Activated CD4-positive, alpha-beta T cell treated with anti-CD3 and anti-CD28 coated beads for 36 hours (primary cell): ENCODE measurements at regions not wholly inside any gene's neighbourhood (a gene's known extent, or its start where the extent isn't known, plus 50 kb on each side); places are given as distances from the start of the nearest gene placed in this dataset.

Source experiments
- ATAC-seq: fragments of 200-7000 bp; cut with Tn5 transposase; one replicate; pipeline ENCODE4 v1.10.0; 2021; ENCODE audit warnings: mild to moderate bottlenecking, moderate library complexity
- CTCF ChIA-PET: fragments of 350-600 bp; sonication (Branson Sonifier 250); formaldehyde crosslinking; loops from one replicate; lab custom pipeline; 2021; ENCODE audit warnings: antibody characterized with exemption; lab: Charles Lee
- POLR2A ChIA-PET: fragments of 350-600 bp; sonication (Branson Sonifier 250); formaldehyde crosslinking; loops from one replicate; lab custom pipeline; 2021; ENCODE audit warnings: antibody characterized with exemption, inconsistent platforms; lab: Charles Lee
- DNase-seq: peaks from one replicate; pipeline ENCODE4 v3.0.0-alpha.2; 2020
- H3K27ac Mint-ChIP-seq: one replicate; pipeline ENCODE4 v1.8.0; 2021; ENCODE audit warnings: mixed read lengths
- H3K27me3 Mint-ChIP-seq: one replicate; pipeline ENCODE4 v1.8.0; 2021; ENCODE audit warnings: mixed read lengths
- H3K36me3 Mint-ChIP-seq: one replicate; pipeline ENCODE4 v1.8.0; 2021; ENCODE audit warnings: low read depth, mixed read lengths
- H3K4me1 Mint-ChIP-seq: one replicate; pipeline ENCODE4 v1.8.0; 2021; ENCODE audit warnings: mixed read lengths
- H3K4me3 Mint-ChIP-seq: one replicate; pipeline ENCODE4 v1.8.0; 2021; ENCODE audit warnings: mild to moderate bottlenecking, moderate library complexity, mixed read lengths
- H3K9me3 Mint-ChIP-seq: one replicate; pipeline ENCODE4 v1.8.0; 2021; ENCODE audit warnings: low read depth, mixed read lengths
- intact Hi-C, 2 experiments: fragments of 100-400 bp; cut with DNase I in 1 of 2; cut with micrococcal nuclease in 1 of 2; formaldehyde crosslinking; loops; one replicate each; pipeline versions ENCODE4 v1.14.2 to v1.15.1; 2022 to 2024; cut with DNase I, micrococcal nuclease

DNA sequence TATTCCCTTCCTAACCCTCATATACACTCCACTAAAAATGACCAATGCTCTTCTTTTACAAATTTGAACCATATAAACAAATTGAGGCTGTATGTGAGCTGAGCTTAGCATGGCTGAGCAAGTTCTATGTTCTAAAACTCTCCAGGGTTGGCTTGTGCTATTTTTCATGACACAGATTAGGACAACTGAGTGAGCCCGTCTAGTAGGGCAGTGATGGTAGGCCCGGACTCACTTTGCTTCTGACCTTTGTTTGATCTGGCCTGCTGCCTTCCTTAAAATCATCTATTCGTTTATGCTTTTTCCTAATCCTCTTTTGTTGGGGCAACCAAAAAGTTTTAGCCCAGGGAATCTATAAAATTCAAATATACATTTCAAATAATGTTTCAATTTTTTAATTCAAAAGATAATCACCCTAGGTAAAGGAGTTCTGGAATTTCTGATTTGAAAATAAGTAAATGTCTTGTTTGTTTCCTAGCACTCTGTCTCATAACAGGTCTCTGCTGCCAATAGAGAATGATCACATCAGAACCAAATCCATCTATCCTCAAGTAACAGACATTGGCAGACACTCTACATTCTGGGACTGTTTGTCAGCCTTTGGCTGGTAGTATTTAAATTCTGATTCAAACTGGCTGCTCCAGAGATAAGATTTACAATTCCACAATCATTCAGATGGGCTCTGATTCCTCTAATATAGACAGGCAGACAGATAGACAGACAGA lies 217.0 kb upstream of the TARS1 start:
- Mint-ChIP-seq H3K4me1 (no peaks in the 10 kb centered on the region), H3K27ac (no peak overlapping the region)
- no peak for ATAC-seq

DNA sequence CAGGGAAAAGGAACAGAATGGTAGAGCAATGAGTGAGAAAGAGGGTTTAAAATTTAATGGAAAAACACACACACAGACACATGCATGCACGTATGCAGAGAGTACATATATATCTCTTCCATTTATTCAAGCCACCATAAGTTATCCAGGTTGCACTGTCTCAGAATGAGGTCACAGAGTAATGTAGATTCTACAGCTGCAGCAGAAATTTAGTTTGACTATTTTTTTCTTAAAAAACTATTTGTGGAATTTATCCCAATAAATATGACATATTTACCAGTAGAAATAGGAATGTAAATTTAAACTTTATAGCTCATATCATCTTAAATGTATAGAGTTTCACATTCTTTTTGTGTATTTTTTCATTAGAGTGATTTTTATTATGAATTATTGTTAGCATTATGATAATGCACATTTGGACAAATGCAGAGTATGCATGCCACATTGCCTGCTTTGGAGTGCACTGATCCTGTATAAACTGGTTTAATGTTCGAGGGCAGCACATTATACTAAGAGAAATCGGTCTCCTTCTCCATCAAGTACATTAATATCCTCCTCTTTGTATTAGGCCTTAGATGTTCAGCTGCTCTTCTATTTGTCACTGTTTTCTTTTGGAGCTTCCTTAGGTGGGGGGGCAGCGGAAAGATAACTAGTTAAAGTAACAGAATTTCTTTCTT lies 216.3 kb upstream of the TARS1 start:
- CTCF ChIA-PET, result interaction anchor here (0.6 kb wide), 1 partner anchor 337 kb away, joined by 3 read pairs; no protein-coding TSS in a partner anchor
- H3K9me3 Mint-ChIP-seq, result peaks cover 3% of the 10 kb centered on the region
- H3K4me1 Mint-ChIP-seq, result no peaks in the 10 kb centered on the region
- DNase-seq (no peak), ATAC-seq (no peak)
- H3K27me3 Mint-ChIP-seq, result no peaks in the 10 kb centered on the region
- POLR2A ChIA-PET, result no interaction called here
- no peak overlapping the region for H3K27ac Mint-ChIP-seq
- no peaks in the 10 kb centered on the region for H3K36me3 Mint-ChIP-seq
- H3K4me3 Mint-ChIP-seq, result no peak overlapping the region
- intact Hi-C loops, result no loop called here

More for the DNA sequence above, 217.0 kb upstream of the TARS1 start:
- intact Hi-C loops, result no loop called here
- POLR2A ChIA-PET, result no interaction called here
- no peak overlapping the region for H3K4me3 Mint-ChIP-seq
- no peaks in the 10 kb centered on the region for H3K27me3 Mint-ChIP-seq
- H3K36me3 Mint-ChIP-seq, result no peaks in the 10 kb centered on the region
- CTCF ChIA-PET, result no interaction called here
- peaks cover 3% of the 10 kb centered on the region for H3K9me3 Mint-ChIP-seq
- DNase-seq, result no peak

DNA sequence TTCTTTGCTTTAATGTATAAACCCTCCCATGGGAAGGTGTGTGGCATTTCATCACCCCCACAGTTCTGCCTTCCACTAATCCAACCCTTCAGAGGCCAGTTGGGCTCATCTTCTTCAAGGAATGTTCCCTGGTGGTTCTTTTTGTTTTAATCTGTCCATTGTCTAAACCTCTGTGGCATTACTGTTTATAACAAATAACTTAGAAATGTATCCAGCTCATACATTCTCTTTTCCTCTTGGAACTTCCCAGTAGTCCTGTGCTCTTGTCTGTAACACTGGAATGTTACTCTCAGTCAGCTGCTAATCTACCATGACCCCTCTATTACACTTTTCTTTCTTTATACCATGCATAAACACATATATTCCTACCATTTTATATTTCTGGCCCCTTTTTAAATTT lies 213.5 kb upstream of the TARS1 start:
- intact Hi-C loops, result no loop called here
- Mint-ChIP-seq H3K27me3 (no peaks in the 10 kb centered on the region), H3K9me3 (peaks cover 3% of the 10 kb centered on the region), H3K36me3 (no peaks in the 10 kb centered on the region), H3K4me3 (no peak overlapping the region), H3K27ac (no peak overlapping the region), H3K4me1 (no peaks in the 10 kb centered on the region)
- ChIA-PET POLR2A (no interaction called here), CTCF (no interaction called here)
- DNase-seq (no peak), ATAC-seq (no peak)

DNA sequence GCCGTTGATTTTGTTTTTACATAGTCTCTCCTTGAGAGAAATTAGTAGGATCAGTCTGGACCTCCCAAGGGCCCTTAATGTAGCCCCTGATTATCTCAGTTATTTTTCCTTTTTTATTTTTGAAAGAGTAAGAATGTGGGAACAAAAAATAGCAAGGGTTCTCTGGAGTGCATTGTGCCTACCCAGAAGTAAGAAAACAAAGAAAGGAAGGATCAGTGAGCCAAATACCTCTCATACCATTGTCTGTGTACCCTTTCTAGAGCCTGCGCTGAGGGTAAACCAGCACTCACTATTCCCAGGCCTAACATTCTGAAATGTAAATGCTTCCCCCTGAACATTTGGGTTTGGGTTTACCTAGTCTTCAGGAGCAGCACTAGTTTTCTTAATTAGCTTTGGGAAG lies 213.0 kb upstream of the TARS1 start:
- no peak overlapping the region for H3K4me3 Mint-ChIP-seq
- CTCF ChIA-PET, result no interaction called here
- intact Hi-C loops, result no loop called here

DNA sequence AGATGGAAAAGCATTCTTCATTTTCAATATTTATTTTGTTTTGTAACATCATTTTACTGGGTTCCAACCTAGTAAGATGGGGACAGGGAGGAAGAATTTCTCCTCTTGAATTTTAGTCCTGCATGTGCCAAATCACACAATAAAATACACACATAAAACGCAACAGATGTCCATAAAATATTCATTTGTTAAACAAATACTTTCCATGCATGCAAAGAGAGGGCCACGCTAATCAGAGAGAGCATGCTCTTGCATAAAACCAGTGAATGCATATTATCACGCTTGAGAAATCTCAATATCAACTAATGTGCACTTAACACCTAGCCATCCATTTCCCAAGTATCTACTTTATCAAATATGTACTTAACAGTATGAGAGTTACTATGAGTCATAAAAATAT lies 212.6 kb upstream of the TARS1 start:
- Mint-ChIP-seq H3K27ac (no peak overlapping the region), H3K4me3 (no peak overlapping the region), H3K4me1 (no peaks in the 10 kb centered on the region), H3K36me3 (no peaks in the 10 kb centered on the region), H3K9me3 (peaks cover 3% of the 10 kb centered on the region), H3K27me3 (no peaks in the 10 kb centered on the region)
- no peak for ATAC-seq
- POLR2A ChIA-PET, result no interaction called here
- intact Hi-C loops, result no loop called here
- no peak for DNase-seq
- CTCF ChIA-PET, result no interaction called here

More for the DNA sequence above, 213.0 kb upstream of the TARS1 start:
- Mint-ChIP-seq H3K27me3 (no peaks in the 10 kb centered on the region), H3K27ac (no peak overlapping the region), H3K36me3 (no peaks in the 10 kb centered on the region), H3K9me3 (peaks cover 3% of the 10 kb centered on the region), H3K4me1 (no peaks in the 10 kb centered on the region)
- DNase-seq (no peak), ATAC-seq (no peak)
- POLR2A ChIA-PET, result no interaction called here

DNA sequence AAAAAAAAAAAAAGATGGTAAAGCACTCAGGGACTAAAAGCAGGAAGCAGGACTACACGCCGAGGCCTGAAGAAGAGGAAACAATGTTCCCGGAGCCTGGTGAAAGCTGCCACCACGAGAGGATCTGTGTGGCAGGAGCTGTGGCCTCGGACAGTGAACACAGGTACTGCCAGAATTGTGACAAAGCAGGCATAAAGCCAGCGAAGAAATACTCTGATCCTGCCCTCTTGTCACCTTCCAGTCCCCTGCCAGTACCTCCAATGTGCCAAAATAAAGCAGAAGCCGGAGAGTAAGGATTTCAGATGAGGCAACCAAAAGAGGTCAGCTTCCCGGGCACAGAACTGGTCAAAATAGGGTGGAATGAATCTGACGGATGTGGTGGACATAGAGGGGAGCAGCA lies 211.5 kb upstream of the TARS1 start:
- Mint-ChIP-seq H3K9me3 (peaks cover 3% of the 10 kb centered on the region), H3K27me3 (no peaks in the 10 kb centered on the region), H3K4me1 (no peaks in the 10 kb centered on the region), H3K36me3 (no peaks in the 10 kb centered on the region), H3K27ac (no peak overlapping the region), H3K4me3 (no peak overlapping the region)
- DNase-seq, result no peak
- CTCF ChIA-PET, result interaction anchor here (0.8 kb wide), 1 partner anchor 695 kb away, joined by 4 read pairs; no protein-coding TSS in a partner anchor
- POLR2A ChIA-PET, result interaction anchor here (0.7 kb wide), 2 partner anchors 9 to 466 kb away, joined by 3 to 9 read pairs; no protein-coding TSS in a partner anchor
- intact Hi-C loops, result no loop called here
- ATAC-seq, result no peak

DNA sequence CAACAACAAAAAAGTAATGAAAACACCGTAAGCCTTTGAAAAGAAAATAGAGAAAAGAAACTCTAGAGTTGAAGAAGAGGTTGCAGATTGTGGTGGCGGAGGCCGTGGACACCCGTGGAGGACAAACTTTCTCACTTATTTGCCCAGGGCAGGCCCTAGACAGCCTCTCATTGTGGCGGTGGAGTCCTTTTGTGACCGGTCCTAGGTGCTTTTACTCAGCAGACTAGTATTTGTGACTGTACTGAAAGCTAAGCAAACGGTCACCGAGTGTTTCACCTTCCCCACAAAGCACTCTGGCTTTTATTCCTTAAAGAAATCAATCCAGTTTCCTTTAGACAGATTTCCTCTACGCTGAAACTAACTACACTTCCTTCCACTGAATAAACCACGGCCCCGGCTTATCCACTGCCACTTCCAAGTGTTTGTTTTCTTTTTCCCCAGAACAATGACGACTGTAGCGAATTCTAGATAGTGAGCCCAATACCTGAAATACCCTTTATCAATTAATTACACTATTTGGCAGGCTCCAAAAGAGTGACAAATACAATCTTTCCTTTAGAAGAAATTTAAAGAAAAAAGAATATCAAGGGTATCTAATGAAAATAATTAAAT lies 210.2 kb upstream of the TARS1 start:
- Mint-ChIP-seq H3K27me3 (no peaks in the 10 kb centered on the region), H3K27ac (no peak overlapping the region), H3K4me3 (no peak overlapping the region), H3K4me1 (no peaks in the 10 kb centered on the region), H3K9me3 (peaks cover 1% of the 10 kb centered on the region), H3K36me3 (no peaks in the 10 kb centered on the region)
- no peak for DNase-seq
- ChIA-PET CTCF (no interaction called here), POLR2A (no interaction called here)
- ATAC-seq, result no peak
- intact Hi-C loops, result no loop called here

DNA sequence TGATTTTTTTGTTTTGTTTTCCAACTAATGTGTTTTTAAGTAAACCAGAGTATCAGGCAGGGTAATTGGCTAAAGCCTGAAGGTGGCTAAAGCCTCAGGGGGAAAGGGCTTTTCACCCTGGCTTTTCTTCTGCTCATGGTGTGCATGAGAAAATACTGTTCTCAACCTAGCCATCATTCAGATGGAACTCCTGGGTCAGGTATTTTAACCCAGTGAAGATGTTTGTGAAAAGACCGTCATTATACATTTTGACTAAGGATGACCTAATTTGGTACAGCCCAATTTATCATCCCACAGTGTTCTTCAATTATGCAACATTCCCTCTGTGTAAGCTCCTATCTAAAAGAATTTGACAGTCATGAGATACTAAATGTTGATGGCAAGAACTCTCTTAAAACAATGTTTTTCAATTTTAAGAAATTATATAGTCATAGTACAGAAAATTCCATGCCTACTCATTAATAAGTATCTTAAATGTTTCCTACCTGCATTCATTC lies 209.5 kb upstream of the TARS1 start:
- POLR2A ChIA-PET, result no interaction called here
- DNase-seq, result no peak
- CTCF ChIA-PET, result no interaction called here
- H3K4me1 Mint-ChIP-seq, result peaks cover 7% of the 10 kb centered on the region
- H3K27ac Mint-ChIP-seq, result no peak overlapping the region
- intact Hi-C loops, result no loop called here
- no peaks in the 10 kb centered on the region for H3K27me3 Mint-ChIP-seq
- no peaks in the 10 kb centered on the region for H3K9me3 Mint-ChIP-seq
- no peak overlapping the region for H3K4me3 Mint-ChIP-seq
- ATAC-seq, result no peak
- no peaks in the 10 kb centered on the region for H3K36me3 Mint-ChIP-seq

DNA sequence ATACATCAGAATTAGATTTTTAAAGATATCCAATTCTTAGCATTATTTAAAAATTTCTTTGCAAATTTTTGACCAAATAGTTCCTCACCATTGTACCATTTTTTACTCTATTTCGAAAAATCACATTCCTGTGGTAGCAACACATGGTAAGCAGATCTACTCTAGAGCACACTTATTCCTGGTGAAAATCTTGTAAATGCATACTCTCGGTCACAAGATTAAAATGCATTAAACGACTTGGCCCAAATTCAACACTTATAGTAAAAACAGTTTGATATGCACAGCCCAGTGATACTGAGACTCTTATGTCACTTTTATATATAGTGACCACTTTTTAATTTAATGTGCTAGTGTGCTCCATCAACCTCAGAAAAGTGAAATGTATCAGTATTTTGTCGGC lies 208.8 kb upstream of the TARS1 start:
- peaks cover 7% of the 10 kb centered on the region for H3K4me1 Mint-ChIP-seq
- DNase-seq, result no peak
- POLR2A ChIA-PET, result no interaction called here

DNA sequence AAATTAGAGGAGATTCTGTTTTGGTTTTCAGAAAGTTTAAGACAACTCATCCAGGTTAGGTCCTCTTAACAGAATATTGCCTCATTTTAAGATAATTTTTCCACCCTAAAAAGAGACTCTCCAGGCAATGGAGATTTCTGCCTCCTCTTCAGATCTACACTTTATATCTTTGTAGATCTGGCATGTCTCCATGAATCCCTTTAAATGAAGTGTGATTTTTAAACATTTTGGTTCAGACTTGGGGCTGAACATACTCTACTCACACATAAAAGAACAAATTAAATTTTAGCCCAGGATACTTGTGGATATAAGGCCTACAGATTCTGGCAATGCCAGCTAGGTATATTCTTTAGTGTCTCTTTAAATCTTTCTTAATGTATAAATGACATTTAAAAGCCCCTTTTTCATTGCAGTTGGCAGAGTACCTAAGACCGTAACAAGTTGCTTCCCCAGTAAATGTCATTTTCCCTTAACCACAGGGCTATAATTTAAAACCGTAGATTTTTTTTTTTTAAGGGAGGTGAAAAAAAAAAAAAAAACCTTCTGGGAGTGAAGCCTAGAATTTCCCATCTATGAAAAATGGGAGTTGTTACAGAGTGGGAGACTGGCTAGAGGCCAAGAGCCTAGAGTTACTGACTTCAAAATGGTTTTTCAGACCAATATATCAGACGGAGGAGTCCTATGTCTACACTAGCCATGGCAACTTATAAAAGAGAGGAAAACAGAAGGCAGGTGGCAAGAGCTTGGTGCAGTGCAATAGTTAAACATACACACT lies 207.8 kb upstream of the TARS1 start:
- H3K4me3 Mint-ChIP-seq, result no peak overlapping the region
- no peaks in the 10 kb centered on the region for H3K9me3 Mint-ChIP-seq
- intact Hi-C loops, result no loop called here
- ATAC-seq, result no peak
- H3K36me3 Mint-ChIP-seq, result no peaks in the 10 kb centered on the region
- H3K27ac Mint-ChIP-seq, result no peak overlapping the region
- no peak for DNase-seq
- no peaks in the 10 kb centered on the region for H3K27me3 Mint-ChIP-seq
- ChIA-PET CTCF (no interaction called here), POLR2A (interaction anchor here (0.7 kb wide), 1 partner anchor 79 kb away, joined by 4 read pairs; no protein-coding TSS in a partner anchor)
- H3K4me1 Mint-ChIP-seq, result peaks cover 7% of the 10 kb centered on the region

More for the DNA sequence above, 208.8 kb upstream of the TARS1 start:
- Mint-ChIP-seq H3K27ac (no peak overlapping the region), H3K36me3 (no peaks in the 10 kb centered on the region), H3K9me3 (no peaks in the 10 kb centered on the region), H3K4me3 (no peak overlapping the region), H3K27me3 (no peaks in the 10 kb centered on the region)
- CTCF ChIA-PET, result no interaction called here
- no peak for ATAC-seq
- intact Hi-C loops, result no loop called here

DNA sequence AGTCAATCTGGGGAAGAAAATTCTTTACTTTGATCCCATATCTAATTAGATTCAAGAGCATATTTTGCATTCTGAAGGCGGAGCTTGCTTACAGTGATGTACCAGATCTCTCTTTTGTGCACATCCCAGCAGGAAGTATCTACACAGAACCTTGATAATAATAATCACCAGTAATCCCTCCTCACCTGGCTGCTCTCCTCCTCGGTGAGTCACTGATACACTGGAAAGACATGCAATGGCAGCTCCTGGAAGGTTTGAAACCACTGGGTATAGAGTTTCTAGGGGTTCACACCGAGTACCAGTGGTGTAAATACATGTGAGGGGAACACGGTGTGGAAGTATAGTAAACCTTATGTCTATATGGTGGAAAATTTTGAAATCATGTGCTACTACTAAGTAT lies 205.5 kb upstream of the TARS1 start:
- Mint-ChIP-seq H3K9me3 (no peaks in the 10 kb centered on the region), H3K27ac (no peak overlapping the region), H3K36me3 (no peaks in the 10 kb centered on the region), H3K4me3 (no peak overlapping the region), H3K4me1 (peaks cover 7% of the 10 kb centered on the region), H3K27me3 (no peaks in the 10 kb centered on the region)
- ATAC-seq, result no peak
- ChIA-PET CTCF (no interaction called here), POLR2A (no interaction called here)
- intact Hi-C loops, result no loop called here
- DNase-seq, result no peak
